ENCODE measurements at regions not wholly inside any gene's neighbourhood (a gene's known extent, or its start where the extent isn't known, plus 50 kb on each side); places are given as distances from the start of the nearest gene placed in this dataset.

- no peak overlapping the region for H3K27ac ChIP-seq (ENCODE audit: low read depth, low read length)
- no peak for TF ChIP-seq EZH2phosphoT487 (conservative IDR thresholded peaks at IDR 0.05; ENCODE audit: low read length)
- no peak for TF ChIP-seq CTCF (IDR thresholded peaks at IDR 0.05; ENCODE audit: insufficient read depth, low read length, poor library complexity, severe bottlenecking)
- no peaks in the 10 kb centered on the region for H3K79me2 ChIP-seq (ENCODE audit: insufficient read depth, low read length)
- no peak overlapping the region for H3K9ac ChIP-seq (ENCODE audit: low read length)
- no peaks in the 10 kb centered on the region for H3F3A ChIP-seq (ENCODE audit: insufficient read depth)
- H3K4me2 ChIP-seq (ENCODE audit: low read depth, low read length, poor library complexity, severe bottlenecking), result no peak overlapping the region
- H3K27me3 ChIP-seq (ENCODE audit: low read length), result no peaks in the 10 kb centered on the region
- H3K36me3 ChIP-seq (ENCODE audit: low read length), result no peaks in the 10 kb centered on the region
- H4K20me1 ChIP-seq (ENCODE audit: low read depth, low read length), result no peaks in the 10 kb centered on the region
- no peaks in the 10 kb centered on the region for H3K9me3 ChIP-seq (ENCODE audit: insufficient read depth, low read length)
- H3K4me3 ChIP-seq (ENCODE audit: insufficient read depth, low read length, poor library complexity, severe bottlenecking), result no peak overlapping the region
- H2AFZ ChIP-seq (ENCODE audit: low read depth, low read length, severe bottlenecking), result no peak overlapping the region
- H3K9me2 ChIP-seq (replicated peaks; ENCODE audit: insufficient read depth, low read length), result no peaks in the 10 kb centered on the region; the same call in 1 of the 2 replicates
Observed at GRCh38 chr13:88602786-88603777, 931.9 kb downstream of the SLITRK5 start.

- Histone ChIP-seq H3K9me3 (ENCODE audit: insufficient read depth, low read length) (no peaks in the 10 kb centered on the region), H3K79me2 (ENCODE audit: insufficient read depth, low read length) (no peaks in the 10 kb centered on the region), H3K4me2 (ENCODE audit: low read depth, low read length, poor library complexity, severe bottlenecking) (no peak overlapping the region), H3K4me3 (ENCODE audit: insufficient read depth, low read length, poor library complexity, severe bottlenecking) (no peak overlapping the region), H3K36me3 (ENCODE audit: low read length) (no peaks in the 10 kb centered on the region), H3K9ac (ENCODE audit: low read length) (no peak overlapping the region), H2AFZ (ENCODE audit: low read depth, low read length, severe bottlenecking) (no peak overlapping the region), H3K9me2 (replicated peaks; ENCODE audit: insufficient read depth, low read length) (no peaks in the 10 kb centered on the region), H4K20me1 (ENCODE audit: low read depth, low read length) (no peaks in the 10 kb centered on the region), H3K27me3 (ENCODE audit: low read length) (no peaks in the 10 kb centered on the region), H3K27ac (ENCODE audit: low read depth, low read length) (no peak overlapping the region), H3F3A (ENCODE audit: insufficient read depth) (no peaks in the 10 kb centered on the region)
- TF ChIP-seq CTCF (IDR thresholded peaks at IDR 0.05; ENCODE audit: insufficient read depth, low read length, poor library complexity, severe bottlenecking) (no peak), EZH2phosphoT487 (conservative IDR thresholded peaks at IDR 0.05; ENCODE audit: low read length) (no peak)
Observed at GRCh38 chr13:88617176-88617575, 946.0 kb downstream of the SLITRK5 start.

- H3K4me3 ChIP-seq (ENCODE audit: insufficient read depth, low read length, poor library complexity, severe bottlenecking), result no peak overlapping the region
- H3K9me2 ChIP-seq (replicated peaks; ENCODE audit: insufficient read depth, low read length), result no peaks in the 10 kb centered on the region
- no peak overlapping the region for H2AFZ ChIP-seq (ENCODE audit: low read depth, low read length, severe bottlenecking)
- no peaks in the 10 kb centered on the region for H3K27me3 ChIP-seq (ENCODE audit: low read length)
- no peaks in the 10 kb centered on the region for H3K79me2 ChIP-seq (ENCODE audit: insufficient read depth, low read length)
- H3K27ac ChIP-seq (ENCODE audit: low read depth, low read length), result no peak overlapping the region
- H3K9ac ChIP-seq (ENCODE audit: low read length), result no peak overlapping the region
- H3F3A ChIP-seq (ENCODE audit: insufficient read depth), result no peaks in the 10 kb centered on the region
- H3K9me3 ChIP-seq (ENCODE audit: insufficient read depth, low read length), result no peaks in the 10 kb centered on the region
- no peaks in the 10 kb centered on the region for H4K20me1 ChIP-seq (ENCODE audit: low read depth, low read length)
- no peaks in the 10 kb centered on the region for H3K36me3 ChIP-seq (ENCODE audit: low read length)
- TF ChIP-seq CTCF (IDR thresholded peaks at IDR 0.05; ENCODE audit: insufficient read depth, low read length, poor library complexity, severe bottlenecking) (no peak), EZH2phosphoT487 (conservative IDR thresholded peaks at IDR 0.05; ENCODE audit: low read length) (no peak)
- H3K4me2 ChIP-seq (ENCODE audit: low read depth, low read length, poor library complexity, severe bottlenecking), result no peak overlapping the region
Observed at GRCh38 chr13:88622362-88622973, 951.3 kb downstream of the SLITRK5 start.
